Mesenchymal stem cell (in vitro differentiated cells and primary cell): ENCODE measurements at regions not wholly inside any gene's neighbourhood (a gene's known extent, or its start where the extent isn't known, plus 50 kb on each side); places are given as distances from the start of the nearest gene placed in this dataset.
A peak's percentile ranks its signal among the peaks of the same experiment; 100 is the strongest.

Source experiments
- DNase-seq: peaks from one replicate; pipeline ENCODE4 v3.0.0-alpha.2; 2013
- H2AFZ ChIP-seq: one replicate; pipeline ENCODE4 v1.6.1; 2013; ENCODE audit warnings: low read depth, mild to moderate bottlenecking, control low read depth, inconsistent platforms, low read length, moderate library complexity
- H2AK5ac ChIP-seq: 2 replicates; pipeline ENCODE4 v1.6.1; 2013; ENCODE audit warnings: low read length, moderate library complexity, mild to moderate bottlenecking, inconsistent platforms; ENCODE audit not compliant: severe bottlenecking
- H2BK120ac ChIP-seq: one replicate; pipeline ENCODE4 v1.6.1; 2013; ENCODE audit warnings: low read depth, mild to moderate bottlenecking, inconsistent platforms, low read length, moderate library complexity
- H2BK12ac ChIP-seq, 2 experiments: one replicate each; pipeline ENCODE4 v1.6.1; 2013; ENCODE audit warnings: inconsistent platforms in 2 of 2, low read length in 2 of 2, mild to moderate bottlenecking in 2 of 2, moderate library complexity in 2 of 2, control low read depth in 1 of 2
- H2BK15ac ChIP-seq: one replicate; pipeline ENCODE4 v1.6.1; 2013; ENCODE audit warnings: mild to moderate bottlenecking, low read depth, inconsistent platforms; ENCODE audit not compliant: poor library complexity, severe bottlenecking
- H2BK5ac ChIP-seq: 2 replicates; pipeline ENCODE4 v1.6.1; 2013; ENCODE audit warnings: low read depth, mild to moderate bottlenecking, low read length, control low read depth, inconsistent platforms; ENCODE audit not compliant: poor library complexity, severe bottlenecking
- H3K14ac ChIP-seq, 2 experiments: one replicate each; pipeline ENCODE4 v1.6.1; 2013; ENCODE audit warnings: inconsistent platforms in 2 of 2, low read length in 2 of 2, control low read depth in 1 of 2, mild to moderate bottlenecking in 1 of 2, moderate library complexity in 1 of 2
- H3K18ac ChIP-seq, 2 experiments: one replicate each; pipeline ENCODE4 v1.6.1; 2013; ENCODE audit warnings: inconsistent platforms in 2 of 2, low read length in 2 of 2, control low read depth in 1 of 2, low read depth in 1 of 2, mild to moderate bottlenecking in 1 of 2
- H3K23ac ChIP-seq, 2 experiments: one replicate each; pipeline ENCODE4 v1.6.1; 2013; ENCODE audit warnings: inconsistent platforms in 2 of 2, low read length in 2 of 2, mild to moderate bottlenecking in 2 of 2, moderate library complexity in 2 of 2, control low read depth in 1 of 2
- H3K27ac ChIP-seq: 2 replicates; pipeline ENCODE4 v1.5.1; 2013; ENCODE audit warnings: mild to moderate bottlenecking, moderate library complexity, low read length, control low read depth, inconsistent platforms; ENCODE audit not compliant: poor library complexity, severe bottlenecking
- H3K27me3 ChIP-seq, 2 experiments: 2 replicates each; pipeline versions ENCODE4 v1.6.1 to v1.7.0; 2013; ENCODE audit warnings: low read length in 2 of 2, mild to moderate bottlenecking in 2 of 2, moderate library complexity in 2 of 2, control low read depth in 1 of 2, inconsistent platforms in 1 of 2; ENCODE audit not compliant: control insufficient read depth in 1 of 2, insufficient read depth in 1 of 2
- H3K36me3 ChIP-seq, 2 experiments: 2 replicates each; pipeline versions ENCODE4 v1.6.1 to v1.7.0; 2013; ENCODE audit warnings: low read length in 2 of 2, control low read depth in 1 of 2, inconsistent platforms in 1 of 2, low read depth in 1 of 2, mild to moderate bottlenecking in 1 of 2; ENCODE audit not compliant: insufficient read depth in 2 of 2, control insufficient read depth in 1 of 2
- H3K4ac ChIP-seq, 2 experiments: one replicate each; pipeline ENCODE4 v1.6.1; 2013; ENCODE audit warnings: inconsistent platforms in 2 of 2, low read length in 2 of 2, mild to moderate bottlenecking in 2 of 2, moderate library complexity in 2 of 2, control low read depth in 1 of 2, low read depth in 1 of 2
- H3K4me1 ChIP-seq: 2 replicates; pipeline ENCODE4 v1.6.1; 2013; ENCODE audit warnings: low read depth, low read length, control low read depth; ENCODE audit not compliant: control insufficient read depth, insufficient read depth
- H3K4me2 ChIP-seq: 2 replicates; pipeline ENCODE4 v1.6.1; 2013; ENCODE audit warnings: low read length, mild to moderate bottlenecking, inconsistent platforms; ENCODE audit not compliant: poor library complexity, severe bottlenecking
- H3K4me3 ChIP-seq, 2 experiments: 2 replicates each; pipeline versions ENCODE4 v1.5.1 to v1.7.0; 2013; ENCODE audit warnings: low read length in 2 of 2, mild to moderate bottlenecking in 2 of 2, control low read depth in 1 of 2, low read depth in 1 of 2; ENCODE audit not compliant: insufficient read depth in 1 of 2
- H3K79me1 ChIP-seq: replicated peaks from 2 replicates; pipeline ENCODE4 v1.6.1; 2013; ENCODE audit warnings: mild to moderate bottlenecking, control low read depth, low read length, inconsistent platforms; ENCODE audit not compliant: poor library complexity, severe bottlenecking
- H3K9ac ChIP-seq: 2 replicates; pipeline ENCODE4 v1.7.0; 2013; ENCODE audit warnings: mild to moderate bottlenecking, low read length, moderate library complexity
- H3K9me3 ChIP-seq: 2 replicates; pipeline ENCODE4 v1.7.0; 2013; ENCODE audit warnings: mild to moderate bottlenecking, low read length; ENCODE audit not compliant: control insufficient read depth
- H4K8ac ChIP-seq: one replicate; pipeline ENCODE4 v1.6.1; 2013; ENCODE audit warnings: inconsistent platforms, mild to moderate bottlenecking, low read length, moderate library complexity
- H4K91ac ChIP-seq: one replicate; pipeline ENCODE4 v1.6.1; 2013; ENCODE audit warnings: mild to moderate bottlenecking, low read length, inconsistent platforms
- WGBS: methylation state at CpG from one replicate; pipeline ENCODE4 v1.1.7; 2013; ENCODE audit warnings: mixed read lengths; 5-methylcytosine and 5-hydroxymethylcytosine counted together

DNA sequence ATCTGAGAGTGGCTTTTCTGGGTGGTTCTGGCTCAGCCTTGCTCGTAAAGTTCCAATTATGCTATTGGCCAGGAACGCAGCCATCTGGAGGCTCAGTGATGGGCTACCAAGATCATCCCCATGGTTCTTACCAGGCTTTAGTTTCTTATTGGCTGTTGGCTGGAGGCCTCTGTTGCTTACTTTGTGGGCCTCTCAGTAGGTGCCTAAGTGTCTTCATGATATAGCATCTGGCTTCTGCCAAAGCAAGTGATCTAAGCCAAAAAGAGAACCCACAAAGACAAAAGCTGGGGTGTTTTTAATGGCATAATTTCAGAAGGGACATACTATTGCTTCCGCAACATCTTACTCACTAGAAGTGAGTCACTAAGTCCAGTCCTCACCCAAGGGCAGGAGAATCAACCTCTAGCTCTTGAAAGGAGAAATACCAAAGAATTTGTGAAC lies 132.0 kb upstream of the MDFIC start:
- no peaks in the 10 kb centered on the region for H3K4me1 ChIP-seq
- no peak overlapping the region for H4K91ac ChIP-seq
- peak overlapping the region; percentile 14 for H3K27ac ChIP-seq
- H3K9me3 ChIP-seq, result no peaks in the 10 kb centered on the region
- peak; percentile 6 for DNase-seq
- no peak overlapping the region for H4K8ac ChIP-seq
- peak overlapping the region; percentile 49 for H3K9ac ChIP-seq
- no peak overlapping the region for H2BK5ac ChIP-seq
- no peak overlapping the region for H3K14ac ChIP-seq
- no peak overlapping the region for H3K18ac ChIP-seq
- H3K4ac ChIP-seq, result no peak overlapping the region
- H3K36me3 ChIP-seq, result no peaks in the 10 kb centered on the region
- 45% methylated on average over 2 of the region's 3 CpGs for WGBS
- no peak overlapping the region for H3K4me2 ChIP-seq
- no peak overlapping the region for H2AFZ ChIP-seq
- H3K27me3 ChIP-seq, result no peaks in the 10 kb centered on the region
- no peak overlapping the region for H2AK5ac ChIP-seq
- H2BK12ac ChIP-seq, result no peak overlapping the region
- H3K23ac ChIP-seq, result no peak overlapping the region
- H2BK120ac ChIP-seq, result no peak overlapping the region
- H2BK15ac ChIP-seq, result no peak overlapping the region
- H3K4me3 ChIP-seq, result no peak overlapping the region
- no peaks in the 10 kb centered on the region for H3K79me1 ChIP-seq

GRCh38 chr7:114790521-114790920 lies 131.4 kb upstream of the MDFIC start:
- H3K27me3 ChIP-seq, result no peaks in the 10 kb centered on the region
- H3K4me2 ChIP-seq, result no peak overlapping the region
- no peak overlapping the region for H2BK15ac ChIP-seq
- no peak overlapping the region for H3K14ac ChIP-seq
- no peaks in the 10 kb centered on the region for H3K36me3 ChIP-seq
- no peaks in the 10 kb centered on the region for H3K9me3 ChIP-seq
- DNase-seq, result no peak
- H2AFZ ChIP-seq, result no peak overlapping the region
- H2BK5ac ChIP-seq, result no peak overlapping the region
- H3K23ac ChIP-seq, result no peak overlapping the region
- 85% methylated on average over 1 of the region's 1 CpG for WGBS
- no peak overlapping the region for H2BK120ac ChIP-seq
- H3K79me1 ChIP-seq, result no peaks in the 10 kb centered on the region
- H3K4ac ChIP-seq, result no peak overlapping the region
- peak overlapping the region in 1 of 2 experiments; percentile 15 for H3K4me3 ChIP-seq
- H2AK5ac ChIP-seq, result no peak overlapping the region
- no peak overlapping the region for H3K27ac ChIP-seq
- H2BK12ac ChIP-seq, result no peak overlapping the region
- H4K91ac ChIP-seq, result no peak overlapping the region
- H3K4me1 ChIP-seq, result no peaks in the 10 kb centered on the region
- no peak overlapping the region for H4K8ac ChIP-seq
- H3K9ac ChIP-seq, result peak overlapping the region; percentile 49
- H3K18ac ChIP-seq, result no peak overlapping the region

- no peak overlapping the region for H3K18ac ChIP-seq
- 97% methylated on average over 4 of the region's 4 CpGs for WGBS
- H3K36me3 ChIP-seq, result no peaks in the 10 kb centered on the region
- H3K4me1 ChIP-seq, result no peaks in the 10 kb centered on the region
- no peak overlapping the region for H2AK5ac ChIP-seq
- no peak overlapping the region for H2BK5ac ChIP-seq
- H3K23ac ChIP-seq, result no peak overlapping the region
- H2BK12ac ChIP-seq, result no peak overlapping the region
- no peaks in the 10 kb centered on the region for H3K79me1 ChIP-seq
- no peak overlapping the region for H2BK120ac ChIP-seq
- no peak overlapping the region for H3K27ac ChIP-seq
- H3K14ac ChIP-seq, result no peak overlapping the region
- no peak overlapping the region for H2BK15ac ChIP-seq
- no peak for DNase-seq
- H3K9me3 ChIP-seq, result no peaks in the 10 kb centered on the region
- no peak overlapping the region for H4K8ac ChIP-seq
- no peak overlapping the region for H3K4ac ChIP-seq
- H3K4me2 ChIP-seq, result no peak overlapping the region
- no peak overlapping the region for H4K91ac ChIP-seq
- H2AFZ ChIP-seq, result no peak overlapping the region
- no peaks in the 10 kb centered on the region for H3K27me3 ChIP-seq
- no peak overlapping the region for H3K4me3 ChIP-seq
- H3K9ac ChIP-seq, result no peak overlapping the region
These were observed 130.1 kb upstream of the MDFIC start for GRCh38 chr7:114791771-114792170.

DNA sequence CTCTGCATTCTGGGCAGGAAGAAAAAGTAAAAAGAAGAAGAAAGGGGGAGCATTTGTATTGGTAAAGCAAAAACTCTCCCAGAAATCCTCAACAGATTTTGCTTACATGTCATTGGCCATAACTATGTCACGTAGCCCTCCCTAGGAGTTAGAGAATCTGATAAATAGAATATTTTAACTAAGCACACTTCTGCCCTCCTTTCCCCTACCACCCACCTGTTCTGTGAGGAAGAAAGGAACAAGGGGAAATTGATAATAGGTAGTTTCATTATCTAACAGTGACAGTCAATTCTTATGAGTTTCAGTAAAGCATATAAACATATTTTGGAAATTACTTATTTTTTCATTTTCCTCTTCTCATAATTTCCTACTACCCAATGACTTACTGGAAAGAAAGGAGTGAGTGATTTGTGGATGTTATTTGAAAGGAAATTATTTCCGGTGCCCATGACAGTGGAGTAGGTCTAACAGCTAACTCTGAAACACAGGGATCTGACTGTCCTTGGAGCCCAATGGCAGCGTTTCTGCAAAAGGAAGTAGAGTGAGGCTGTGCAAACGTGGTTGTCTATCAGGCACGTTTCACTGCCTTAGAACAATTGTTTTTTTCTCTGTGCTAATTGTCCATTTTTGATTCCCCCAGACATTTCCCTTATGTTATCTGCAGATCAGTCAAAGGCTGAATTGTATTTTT lies 128.6 kb upstream of the MDFIC start:
- H3K9ac ChIP-seq, result no peak overlapping the region
- no peak for DNase-seq
- WGBS, result 93% methylated on average over 4 of the region's 5 CpGs

More for the DNA sequence above, 128.6 kb upstream of the MDFIC start:
- Histone ChIP-seq H4K8ac (no peak overlapping the region), H3K4ac (no peak overlapping the region), H3K23ac (no peak overlapping the region), H3K4me1 (no peaks in the 10 kb centered on the region), H3K18ac (no peak overlapping the region), H3K36me3 (no peaks in the 10 kb centered on the region), H3K79me1 (no peaks in the 10 kb centered on the region), H3K9me3 (no peaks in the 10 kb centered on the region), H3K14ac (no peak overlapping the region), H3K4me2 (no peak overlapping the region), H2BK12ac (no peak overlapping the region), H3K27ac (no peak overlapping the region), H2AK5ac (no peak overlapping the region), H2BK15ac (no peak overlapping the region), H3K27me3 (no peaks in the 10 kb centered on the region), H2BK120ac (no peak overlapping the region), H2BK5ac (no peak overlapping the region), H3K4me3 (no peak overlapping the region), H2AFZ (no peak overlapping the region), H4K91ac (no peak overlapping the region)
